GM23338 (cell line): ENCODE measurements at regions not wholly inside any gene's neighbourhood (a gene's known extent, or its start where the extent isn't known, plus 50 kb on each side); places are given as distances from the start of the nearest gene placed in this dataset.

Source experiments
- ATAC-seq: fragments of 200-7000 bp; cut with Tn5 transposase; 3 replicates; pipeline ENCODE4 v1.9.1; 2020
- DNase-seq: peaks from one replicate; pipeline ENCODE4 v3.0.0-alpha.2; 2015; ENCODE audit warnings: low spot score
- H2AFZ ChIP-seq: fragments of 200-600 bp; sonication (generic); 2 replicates; pipeline ENCODE4 v1.8.0; 2016; ENCODE audit warnings: antibody characterized with exemption, mild to moderate bottlenecking, moderate library complexity
- H3F3A ChIP-seq: fragments of 200-600 bp; sonication (generic); replicated peaks from 2 replicates; pipeline ENCODE4 v1.8.0; 2017; ENCODE audit warnings: antibody characterized with exemption, mixed run types, low read depth
- H3K27ac ChIP-seq: fragments of 200-600 bp; sonication (generic); 2 replicates; pipeline ENCODE4 v1.6.1; 2016; ENCODE audit warnings: low read depth
- H3K27me3 ChIP-seq: fragments of 200-600 bp; sonication (generic); 2 replicates; pipeline ENCODE4 v1.8.0; 2016; ENCODE audit warnings: mild to moderate bottlenecking, mixed run types, moderate library complexity; ENCODE audit not compliant: insufficient read depth
- H3K36me3 ChIP-seq: fragments of 200-600 bp; sonication (generic); 2 replicates; pipeline ENCODE4 v1.8.0; 2016; ENCODE audit warnings: mild to moderate bottlenecking; ENCODE audit not compliant: insufficient read depth
- H3K4me1 ChIP-seq: fragments of 200-600 bp; sonication (generic); 2 replicates; pipeline ENCODE4 v1.8.0; 2016; ENCODE audit warnings: mild to moderate bottlenecking, moderate library complexity; ENCODE audit not compliant: insufficient read depth
- H3K4me2 ChIP-seq: fragments of 200-600 bp; sonication (generic); 2 replicates; pipeline ENCODE4 v1.7.1; 2017; ENCODE audit warnings: mixed run types
- H3K4me3 ChIP-seq: fragments of 200-600 bp; sonication (generic); 2 replicates; pipeline ENCODE4 v1.6.1; 2016; ENCODE audit warnings: mixed run types
- H3K79me2 ChIP-seq: fragments of 200-600 bp; sonication (generic); replicated peaks from 2 replicates; pipeline ENCODE4 v1.8.0; 2017; ENCODE audit warnings: mild to moderate bottlenecking; ENCODE audit not compliant: insufficient read depth
- H3K9me2 ChIP-seq: fragments of 200-600 bp; sonication (generic); 2 replicates; pipeline ENCODE4 v1.8.0; 2017; ENCODE audit not compliant: insufficient read depth
- H4K20me1 ChIP-seq: fragments of 200-600 bp; sonication (generic); replicated peaks from 2 replicates; pipeline ENCODE4 v1.8.0; 2017; ENCODE audit warnings: mild to moderate bottlenecking; ENCODE audit not compliant: insufficient read depth
- H3K27ac Mint-ChIP-seq: 2 replicates; pipeline ENCODE4 v1.8.0; 2020; ENCODE audit warnings: inconsistent platforms, mild to moderate bottlenecking, moderate library complexity, mixed read lengths
- H3K27me3 Mint-ChIP-seq: 3 replicates; pipeline ENCODE4 v1.8.0; 2022; ENCODE audit warnings: low read depth, mild to moderate bottlenecking, moderate library complexity, mixed read lengths, inconsistent platforms; ENCODE audit not compliant: insufficient read depth, poor library complexity
- H3K36me3 Mint-ChIP-seq: 3 replicates; pipeline ENCODE4 v1.8.0; 2021; ENCODE audit warnings: low read depth, mild to moderate bottlenecking, inconsistent platforms, moderate library complexity, mixed read lengths
- H3K4me1 Mint-ChIP-seq: 3 replicates; pipeline ENCODE4 v1.8.0; 2020; ENCODE audit warnings: mild to moderate bottlenecking, inconsistent platforms, mixed read lengths
- H3K4me3 Mint-ChIP-seq: 3 replicates; pipeline ENCODE4 v1.8.0; 2021; ENCODE audit warnings: moderate library complexity, mild to moderate bottlenecking, inconsistent platforms, mixed read lengths
- H3K9me3 Mint-ChIP-seq: 3 replicates; pipeline ENCODE4 v1.8.0; 2020; ENCODE audit warnings: moderate library complexity, mild to moderate bottlenecking, inconsistent platforms, mixed read lengths
- CTCF ChIP-seq, 2 experiments: fragments of 200-600 bp in 1 of 2; sonication (generic) in 1 of 2; conservative IDR thresholded peaks; 2 replicates each; pipeline versions ENCODE4 v1.5.1 to v1.6.1; 2016 to 2017; ENCODE audit warnings: antibody characterized with exemption in 2 of 2, low read depth in 2 of 2, mild to moderate bottlenecking in 2 of 2, moderate library complexity in 1 of 2
- EZH2 ChIP-seq: fragments of 200-600 bp; sonication (generic); IDR thresholded peaks from one replicate; pipeline ENCODE4 v1.8.0; 2017; ENCODE audit warnings: antibody characterized with exemption, mild to moderate bottlenecking, low read depth; ENCODE audit not compliant: unreplicated experiment
- NANOG ChIP-seq: IDR thresholded peaks from 2 replicates; pipeline ENCODE4 v1.6.1; 2016; ENCODE audit warnings: antibody characterized with exemption, borderline replicate concordance
- REST ChIP-seq: IDR thresholded peaks from one replicate; pipeline ENCODE4 v1.6.1; 2018; ENCODE audit warnings: antibody characterized with exemption; ENCODE audit not compliant: unreplicated experiment
- ZNF114 ChIP-seq: fragments of 250-450 bp; sonication (Bioruptor Pico); IDR thresholded peaks from 2 replicates; pipeline ENCODE4 v1.5.0; 2020; ENCODE audit warnings: mild to moderate bottlenecking, moderate library complexity
- ZNF462 ChIP-seq: fragments of 250-450 bp; sonication (Bioruptor Pico); IDR thresholded peaks from 2 replicates; pipeline ENCODE4 v1.5.0; 2020; ENCODE audit warnings: mild to moderate bottlenecking, moderate library complexity

- TF ChIP-seq ZNF462, result no peak
- no peak for TF ChIP-seq EZH2
- TF ChIP-seq ZNF114 (CRISPR knock-in tag), result no peak
- no peak for TF ChIP-seq REST
Observed at GRCh38 chr2:56127010-56127409, 56.8 kb upstream of the CCDC85A start (continued).

GRCh38 chr2:56127463-56128152 is 56.2 kb upstream of the CCDC85A start:
- no peak overlapping the region for H3K27ac Mint-ChIP-seq
- no peaks in the 10 kb centered on the region; the same call in 1 of the 2 replicates for H4K20me1 ChIP-seq
- peaks cover 2% of the 10 kb centered on the region for H3K27me3 Mint-ChIP-seq
- TF ChIP-seq NANOG, result no peak
- no peak for TF ChIP-seq EZH2
- no peak for TF ChIP-seq CTCF (conservative IDR thresholded peaks at IDR 0.05; ENCODE audit: low read depth in 2 of 2)
- H3K4me1 ChIP-seq, result peaks cover 3% of the 10 kb centered on the region; the same call in 1 of the 2 replicates
- H3K4me1 Mint-ChIP-seq, result peaks cover 18% of the 10 kb centered on the region
- ATAC-seq (no peak), DNase-seq (no peak)
- no peaks in the 10 kb centered on the region for H3K27me3 ChIP-seq
- H3K4me2 ChIP-seq, result no peak overlapping the region
- H3K9me3 Mint-ChIP-seq, result no peaks in the 10 kb centered on the region
- no peak overlapping the region for H3K4me3 ChIP-seq
- no peak overlapping the region for H3K27ac ChIP-seq
- no peaks in the 10 kb centered on the region for H3K36me3 ChIP-seq
- no peaks in the 10 kb centered on the region for H3K9me2 ChIP-seq
- H3K4me3 Mint-ChIP-seq, result no peak overlapping the region
- H3K79me2 ChIP-seq, result no peaks in the 10 kb centered on the region
- H2AFZ ChIP-seq, result no peak overlapping the region
- no peaks in the 10 kb centered on the region for H3F3A ChIP-seq
- no peaks in the 10 kb centered on the region for H3K36me3 Mint-ChIP-seq
